ENCODE measurements at regions not wholly inside any gene's neighbourhood (a gene's known extent, or its start where the extent isn't known, plus 50 kb on each side); places are given as distances from the start of the nearest gene placed in this dataset.

DNA sequence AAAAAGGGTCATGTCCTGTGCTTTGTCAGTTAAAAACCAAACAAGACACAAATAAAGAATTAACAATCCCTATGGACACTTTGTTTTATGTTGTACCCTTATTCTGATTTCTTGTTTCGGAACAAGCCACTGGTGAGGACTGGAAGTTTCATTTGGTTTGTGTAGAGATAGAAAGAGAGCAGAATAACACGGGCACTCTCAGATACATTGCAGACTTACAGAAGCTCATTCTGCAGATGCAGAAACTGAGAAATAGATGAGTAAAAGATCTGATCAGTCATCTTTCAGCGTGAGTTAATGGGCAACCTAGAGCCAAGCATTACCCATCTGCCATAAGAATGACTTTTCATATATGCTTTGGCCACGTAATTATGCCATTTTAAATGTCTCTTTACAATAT lies 407.6 kb downstream of the RAB38 start:
- TF ChIP-seq, protein P1, sequence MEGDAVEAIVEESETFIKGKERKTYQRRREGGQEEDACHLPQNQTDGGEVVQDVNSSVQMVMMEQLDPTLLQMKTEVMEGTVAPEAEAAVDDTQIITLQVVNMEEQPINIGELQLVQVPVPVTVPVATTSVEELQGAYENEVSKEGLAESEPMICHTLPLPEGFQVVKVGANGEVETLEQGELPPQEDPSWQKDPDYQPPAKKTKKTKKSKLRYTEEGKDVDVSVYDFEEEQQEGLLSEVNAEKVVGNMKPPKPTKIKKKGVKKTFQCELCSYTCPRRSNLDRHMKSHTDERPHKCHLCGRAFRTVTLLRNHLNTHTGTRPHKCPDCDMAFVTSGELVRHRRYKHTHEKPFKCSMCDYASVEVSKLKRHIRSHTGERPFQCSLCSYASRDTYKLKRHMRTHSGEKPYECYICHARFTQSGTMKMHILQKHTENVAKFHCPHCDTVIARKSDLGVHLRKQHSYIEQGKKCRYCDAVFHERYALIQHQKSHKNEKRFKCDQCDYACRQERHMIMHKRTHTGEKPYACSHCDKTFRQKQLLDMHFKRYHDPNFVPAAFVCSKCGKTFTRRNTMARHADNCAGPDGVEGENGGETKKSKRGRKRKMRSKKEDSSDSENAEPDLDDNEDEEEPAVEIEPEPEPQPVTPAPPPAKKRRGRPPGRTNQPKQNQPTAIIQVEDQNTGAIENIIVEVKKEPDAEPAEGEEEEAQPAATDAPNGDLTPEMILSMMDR (conservative IDR thresholded peaks at IDR 0.05 in 1 of 2, IDR thresholded peaks at IDR 0.05 in 1 of 2; ENCODE audit: extremely low read depth in 1 of 2, insufficient read depth in 1 of 2, low read depth in 1 of 2, low read length in 2 of 2), result no peak
- TF ChIP-seq EZH2 (IDR thresholded peaks at IDR 0.05; ENCODE audit: borderline replicate concordance, low read length), result no peak

Data from mammary epithelial cell (primary cell).